Caco-2 (cell line): ENCODE measurements at regions not wholly inside any gene's neighbourhood (a gene's known extent, or its start where the extent isn't known, plus 50 kb on each side); places are given as distances from the start of the nearest gene placed in this dataset.

ENCODE experiments used
- BruUV-seq: library from RNA; stranded (reverse); fragments of 400-500 nt; replicated peaks from 2 replicates; lab custom pipeline; 2021; lab: Mats Ljungman, UMichigan
- CTCF ChIA-PET: fragments of 300-600 bp; sonication (Branson Sonifier 250); formaldehyde crosslinking; loops from one replicate; lab custom pipeline; 2022; ENCODE audit warnings: antibody characterized with exemption; lab: Charles Lee
- POLR2A ChIA-PET: fragments of 300-600 bp; sonication (Branson Sonifier 250); formaldehyde crosslinking; loops from one replicate; lab custom pipeline; 2022; ENCODE audit warnings: antibody characterized with exemption; lab: Charles Lee
- DNase-seq, 2 experiments: peaks; one replicate each; pipeline versions ENCODE4 v3.0.0 to v3.0.0-alpha.2; 2020 to 2022
- H3K27me3 ChIP-seq: replicated peaks from 2 replicates; pipeline ENCODE4 v1.6.0; 2011; ENCODE audit warnings: low read length; ENCODE audit not compliant: control insufficient read depth, insufficient read depth
- H3K36me3 ChIP-seq: 2 replicates; pipeline ENCODE4 v1.5.1; 2011; ENCODE audit warnings: low read length; ENCODE audit not compliant: control insufficient read depth, insufficient read depth
- H3K4me1 ChIP-seq: fragments of 250-450 bp; sonication (Bioruptor Pico); 2 replicates; pipeline ENCODE4 v1.5.1; 2020; ENCODE audit warnings: mild to moderate bottlenecking
- H3K4me3 ChIP-seq: 2 replicates; pipeline ENCODE4 v1.5.1; 2011; ENCODE audit warnings: low read depth, mild to moderate bottlenecking, control low read depth, low read length
- H3K9me3 ChIP-seq: fragments of 250-450 bp; sonication (Bioruptor Pico); 2 replicates; pipeline ENCODE4 v1.5.1; 2020; ENCODE audit warnings: mild to moderate bottlenecking, moderate library complexity
- H3K27ac Mint-ChIP-seq: one replicate; pipeline ENCODE4 v1.8.0; 2022; ENCODE audit warnings: mixed read lengths; ENCODE audit not compliant: unreplicated experiment
- H3K27me3 Mint-ChIP-seq: one replicate; pipeline ENCODE4 v1.8.0; 2022; ENCODE audit warnings: mixed read lengths; ENCODE audit not compliant: insufficient read depth, unreplicated experiment
- H3K36me3 Mint-ChIP-seq: one replicate; pipeline ENCODE4 v1.8.0; 2022; ENCODE audit warnings: mild to moderate bottlenecking, mixed read lengths; ENCODE audit not compliant: insufficient read depth, unreplicated experiment
- H3K4me1 Mint-ChIP-seq: one replicate; pipeline ENCODE4 v1.8.0; 2022; ENCODE audit warnings: low read depth, mixed read lengths; ENCODE audit not compliant: unreplicated experiment
- H3K4me3 Mint-ChIP-seq: one replicate; pipeline ENCODE4 v1.8.0; 2022; ENCODE audit warnings: mild to moderate bottlenecking, moderate library complexity, mixed read lengths; ENCODE audit not compliant: unreplicated experiment
- H3K9me3 Mint-ChIP-seq: one replicate; pipeline ENCODE4 v1.8.0; 2022; ENCODE audit warnings: mixed read lengths; ENCODE audit not compliant: unreplicated experiment
- CTCF ChIP-seq, 2 experiments: fragments of 200-600 bp in 1 of 2; IDR thresholded peaks; 1 replicate in 1 of 2; 2 replicates in 1 of 2; pipeline versions ENCODE4 v1.5.1 to v1.8.0; 2011 to 2022; ENCODE audit warnings: antibody characterized with exemption in 1 of 2, control low read depth in 1 of 2, inconsistent platforms in 1 of 2, low read depth in 1 of 2, low read length in 1 of 2, mild to moderate bottlenecking in 1 of 2, moderate library complexity in 1 of 2; ENCODE audit not compliant: insufficient read depth in 1 of 2, severe bottlenecking in 1 of 2, unreplicated experiment in 1 of 2
- intact Hi-C: fragments of 100-400 bp; cut with micrococcal nuclease; formaldehyde crosslinking; loops from one replicate; pipeline ENCODE4 v1.10.0; 2022; ENCODE audit not compliant: unreplicated experiment

- POLR2A ChIA-PET = no interaction called here
- intact Hi-C loops = no loop called here
- H3K27ac Mint-ChIP-seq = no peak overlapping the region
- H3K27me3 Mint-ChIP-seq = peaks cover 13% of the 10 kb centered on the region
- no peaks in the 10 kb centered on the region for H3K36me3 Mint-ChIP-seq
- H3K4me1 Mint-ChIP-seq = no peaks in the 10 kb centered on the region
- no peak for DNase-seq
- no peaks in the 10 kb centered on the region for H3K36me3 ChIP-seq
- H3K27me3 ChIP-seq = no peaks in the 10 kb centered on the region
- CTCF ChIA-PET = no interaction called here
- no peaks in the 10 kb centered on the region for H3K4me1 ChIP-seq
- no peak for TF ChIP-seq CTCF (IDR thresholded peaks at IDR 0.05; ENCODE audit: insufficient read depth in 1 of 2, low read depth in 1 of 2, low read length in 1 of 2, severe bottlenecking in 1 of 2, unreplicated experiment in 1 of 2)
- no peaks in the 10 kb centered on the region for H3K9me3 ChIP-seq
- no peak overlapping the region for H3K4me3 ChIP-seq
- no TSS peak for BruUV-seq
- H3K4me3 Mint-ChIP-seq = no peak overlapping the region
- H3K9me3 Mint-ChIP-seq = no peaks in the 10 kb centered on the region
Measured at GRCh38 chr2:239780236-239780994, 244.7 kb downstream of the NDUFA10 start.

GRCh38 chr2:239779584-239779983, 245.6 kb downstream of the NDUFA10 start:
- no peaks in the 10 kb centered on the region for H3K36me3 ChIP-seq
- ChIA-PET CTCF (no interaction called here), POLR2A (no interaction called here)
- H3K36me3 Mint-ChIP-seq = no peaks in the 10 kb centered on the region
- H3K27ac Mint-ChIP-seq = no peak overlapping the region
- no peaks in the 10 kb centered on the region for H3K9me3 Mint-ChIP-seq
- DNase-seq = no peak
- H3K27me3 Mint-ChIP-seq = peaks cover 14% of the 10 kb centered on the region
- no peak overlapping the region for H3K4me3 ChIP-seq
- no peak overlapping the region for H3K4me3 Mint-ChIP-seq
- H3K4me1 Mint-ChIP-seq = no peaks in the 10 kb centered on the region
- H3K9me3 ChIP-seq = no peaks in the 10 kb centered on the region
- H3K4me1 ChIP-seq = no peaks in the 10 kb centered on the region
- TF ChIP-seq CTCF (IDR thresholded peaks at IDR 0.05; ENCODE audit: insufficient read depth in 1 of 2, low read depth in 1 of 2, low read length in 1 of 2, severe bottlenecking in 1 of 2, unreplicated experiment in 1 of 2) = no peak
- intact Hi-C loops = no loop called here
- H3K27me3 ChIP-seq = no peaks in the 10 kb centered on the region
- BruUV-seq = no TSS peak

- ChIA-PET CTCF (no interaction called here), POLR2A (no interaction called here)
- BruUV-seq = no TSS peak
- Histone ChIP-seq H3K36me3 (no peaks in the 10 kb centered on the region), H3K4me3 (no peak overlapping the region), H3K27me3 (no peaks in the 10 kb centered on the region), H3K4me1 (no peaks in the 10 kb centered on the region), H3K9me3 (no peaks in the 10 kb centered on the region)
- intact Hi-C loops = no loop called here
- TF ChIP-seq CTCF (IDR thresholded peaks at IDR 0.05; ENCODE audit: insufficient read depth in 1 of 2, low read depth in 1 of 2, low read length in 1 of 2, severe bottlenecking in 1 of 2, unreplicated experiment in 1 of 2) = no peak
- H3K9me3 Mint-ChIP-seq = no peaks in the 10 kb centered on the region
- peaks cover 15% of the 10 kb centered on the region for H3K27me3 Mint-ChIP-seq
- DNase-seq = no peak
- no peaks in the 10 kb centered on the region for H3K36me3 Mint-ChIP-seq
- H3K4me3 Mint-ChIP-seq = no peak overlapping the region
- no peaks in the 10 kb centered on the region for H3K4me1 Mint-ChIP-seq
- H3K27ac Mint-ChIP-seq = no peak overlapping the region
Measured at GRCh38 chr2:239778861-239779558, 246.1 kb downstream of the NDUFA10 start.
